RWPE2 (cell line): ENCODE measurements at regions not wholly inside any gene's neighbourhood (a gene's known extent, or its start where the extent isn't known, plus 50 kb on each side); places are given as distances from the start of the nearest gene placed in this dataset.
"Not testable (repeated sequence)": the region's sequence is repeated elsewhere in the genome, so short reads cannot be mapped to it uniquely, and the experiment has no call there.

Experiments
- ATAC-seq: fragments of 200-7000 bp; cut with Tn5 transposase; 3 replicates; pipeline ENCODE4 v1.9.1; 2021; ENCODE audit warnings: low read depth
- DNase-seq: peaks from one replicate; pipeline ENCODE4 v3.0.0-alpha.2; 2020; ENCODE audit warnings: low spot score
- H3K27ac ChIP-seq: fragments of 450-650 bp; 2 replicates; pipeline ENCODE4 v1.5.1; 2017; ENCODE audit warnings: mild to moderate bottlenecking; ENCODE audit not compliant: poor library complexity, severe bottlenecking
- H3K27me3 ChIP-seq: fragments of 250-450 bp; sonication (Bioruptor Pico); 2 replicates; pipeline ENCODE4 v1.5.1; 2021; ENCODE audit warnings: mild to moderate bottlenecking, moderate library complexity; ENCODE audit not compliant: insufficient read depth, poor library complexity, severe bottlenecking
- H3K36me3 ChIP-seq: fragments of 250-450 bp; sonication (Bioruptor Pico); 2 replicates; pipeline ENCODE4 v1.5.1; 2020; ENCODE audit warnings: low read depth, mild to moderate bottlenecking, moderate library complexity
- H3K4me1 ChIP-seq: fragments of 250-450 bp; sonication (Bioruptor Pico); 2 replicates; pipeline ENCODE4 v1.5.1; 2021; ENCODE audit warnings: mild to moderate bottlenecking, moderate library complexity; ENCODE audit not compliant: insufficient read depth, poor library complexity, severe bottlenecking
- H3K4me3 ChIP-seq: fragments of 250-450 bp; sonication (Bioruptor Pico); 2 replicates; pipeline ENCODE4 v1.5.1; 2021; ENCODE audit warnings: mild to moderate bottlenecking, moderate library complexity; ENCODE audit not compliant: severe bottlenecking
- H3K9me3 ChIP-seq: fragments of 250-450 bp; sonication (Bioruptor Pico); 2 replicates; pipeline ENCODE4 v1.5.1; 2021; ENCODE audit warnings: mild to moderate bottlenecking, moderate library complexity; ENCODE audit not compliant: severe bottlenecking
- TF ChIP-seq, protein P1 (sequence below): fragments of 450-650 bp; IDR thresholded peaks from one replicate; pipeline ENCODE4 v1.5.1; 2017; ENCODE audit warnings: mild to moderate bottlenecking, moderate library complexity; ENCODE audit not compliant: poor library complexity, severe bottlenecking

DNA sequence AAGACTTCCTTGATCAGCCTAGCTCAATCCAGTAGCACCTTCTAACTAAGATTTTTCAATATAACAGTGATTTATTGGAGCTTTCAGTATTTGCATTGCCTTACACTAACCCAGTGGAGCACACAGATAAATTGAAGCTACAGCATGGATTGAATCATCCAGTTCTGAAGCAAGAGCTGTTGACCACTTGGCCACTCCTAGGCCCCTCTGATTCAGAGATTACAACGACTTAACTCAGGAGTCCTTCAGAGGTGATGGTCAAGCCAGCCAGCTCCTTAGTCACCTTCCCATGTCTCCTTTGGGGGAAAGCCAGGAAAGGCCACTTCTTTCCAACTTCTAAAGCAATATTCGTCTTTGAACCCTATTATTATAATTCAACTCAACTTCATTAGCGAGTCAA, 151.8 kb downstream of the TENT5C start:
- H3K4me3 ChIP-seq: no peak overlapping the region
- H3K4me1 ChIP-seq: peaks cover 10% of the 10 kb centered on the region
- H3K27me3 ChIP-seq: no peaks in the 10 kb centered on the region
- H3K27ac ChIP-seq: no peak overlapping the region
- H3K9me3 ChIP-seq: no peaks in the 10 kb centered on the region
- TF ChIP-seq, protein P1, sequence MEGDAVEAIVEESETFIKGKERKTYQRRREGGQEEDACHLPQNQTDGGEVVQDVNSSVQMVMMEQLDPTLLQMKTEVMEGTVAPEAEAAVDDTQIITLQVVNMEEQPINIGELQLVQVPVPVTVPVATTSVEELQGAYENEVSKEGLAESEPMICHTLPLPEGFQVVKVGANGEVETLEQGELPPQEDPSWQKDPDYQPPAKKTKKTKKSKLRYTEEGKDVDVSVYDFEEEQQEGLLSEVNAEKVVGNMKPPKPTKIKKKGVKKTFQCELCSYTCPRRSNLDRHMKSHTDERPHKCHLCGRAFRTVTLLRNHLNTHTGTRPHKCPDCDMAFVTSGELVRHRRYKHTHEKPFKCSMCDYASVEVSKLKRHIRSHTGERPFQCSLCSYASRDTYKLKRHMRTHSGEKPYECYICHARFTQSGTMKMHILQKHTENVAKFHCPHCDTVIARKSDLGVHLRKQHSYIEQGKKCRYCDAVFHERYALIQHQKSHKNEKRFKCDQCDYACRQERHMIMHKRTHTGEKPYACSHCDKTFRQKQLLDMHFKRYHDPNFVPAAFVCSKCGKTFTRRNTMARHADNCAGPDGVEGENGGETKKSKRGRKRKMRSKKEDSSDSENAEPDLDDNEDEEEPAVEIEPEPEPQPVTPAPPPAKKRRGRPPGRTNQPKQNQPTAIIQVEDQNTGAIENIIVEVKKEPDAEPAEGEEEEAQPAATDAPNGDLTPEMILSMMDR: no peak
- no peaks in the 10 kb centered on the region for H3K36me3 ChIP-seq
- no peak for ATAC-seq
- no peak for DNase-seq

DNA sequence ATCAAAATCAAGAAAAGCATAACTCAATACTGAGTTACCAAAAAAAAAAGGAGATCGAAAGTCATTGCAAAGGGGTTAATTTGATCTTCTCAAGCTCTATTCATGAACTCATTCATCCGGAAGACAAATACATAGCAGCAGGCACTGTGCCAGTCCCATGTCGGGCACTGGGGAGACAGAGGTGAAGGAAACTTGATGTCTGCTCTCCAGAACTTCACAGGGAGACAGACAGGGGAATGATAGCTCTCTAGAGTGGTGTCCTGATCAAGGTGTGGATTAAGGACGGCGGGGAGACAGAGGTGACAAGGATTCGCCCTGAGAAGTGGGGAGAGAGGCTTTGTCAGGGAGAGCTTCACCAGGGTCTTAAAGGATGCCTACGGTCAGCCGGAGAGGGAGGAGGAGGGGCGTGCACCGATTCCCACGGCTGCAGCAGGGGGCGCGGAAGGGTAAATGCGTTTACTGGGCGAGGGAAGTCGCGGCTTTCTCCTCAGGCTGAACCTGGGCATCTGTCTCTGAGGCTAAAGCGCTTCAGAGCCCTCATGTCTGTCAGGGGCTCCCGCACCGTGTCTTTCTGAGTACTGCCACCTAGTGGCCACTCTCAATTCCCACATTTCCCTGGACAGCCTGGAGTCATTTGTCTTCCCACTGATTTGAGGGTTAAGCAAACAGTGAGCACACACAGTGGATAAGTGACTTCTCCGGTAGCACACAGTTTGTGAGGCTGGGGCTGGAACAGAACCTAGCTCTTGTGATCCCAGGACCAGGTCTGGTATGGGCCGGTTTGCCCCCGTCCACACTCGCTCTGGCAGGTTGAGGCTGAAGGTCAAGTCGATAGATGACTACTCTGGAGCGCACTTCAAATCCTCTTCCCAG, 152.8 kb downstream of the TENT5C start:
- no peaks in the 10 kb centered on the region for H3K27me3 ChIP-seq
- no peaks in the 10 kb centered on the region for H3K9me3 ChIP-seq
- no peak overlapping the region for H3K27ac ChIP-seq
- no peak for DNase-seq
- H3K4me1 ChIP-seq: peaks cover 4% of the 10 kb centered on the region
- H3K4me3 ChIP-seq: peak overlapping the region; percentile 24
- no peaks in the 10 kb centered on the region for H3K36me3 ChIP-seq
- TF ChIP-seq, protein P1: peak; percentile 88
- ATAC-seq: peak; percentile 97

DNA sequence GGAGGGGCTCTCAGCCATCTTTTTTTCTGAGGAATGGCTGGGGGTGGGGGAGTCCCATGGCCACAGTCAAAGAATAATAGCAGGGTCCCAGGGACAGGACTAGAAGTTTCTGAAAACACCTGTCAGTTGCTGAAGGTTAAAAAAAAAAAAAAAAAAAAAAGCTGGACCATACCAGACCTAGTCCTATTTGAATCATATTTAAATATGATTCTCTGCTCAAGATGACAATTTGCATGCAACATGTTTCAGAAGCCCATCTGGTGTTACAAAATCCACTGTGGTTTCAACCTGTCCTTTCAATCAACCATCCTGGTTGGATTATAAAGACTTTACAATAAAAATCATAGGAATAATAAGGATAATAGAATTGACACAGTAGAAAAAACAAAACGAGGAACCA, 153.7 kb downstream of the TENT5C start:
- no peak overlapping the region for H3K27ac ChIP-seq
- TF ChIP-seq, protein P1: no peak
- H3K9me3 ChIP-seq: no peaks in the 10 kb centered on the region
- DNase-seq (no peak), ATAC-seq (no peak)
- H3K27me3 ChIP-seq: no peaks in the 10 kb centered on the region
- no peaks in the 10 kb centered on the region for H3K4me1 ChIP-seq
- H3K36me3 ChIP-seq: no peaks in the 10 kb centered on the region
- H3K4me3 ChIP-seq: no peak overlapping the region

DNA sequence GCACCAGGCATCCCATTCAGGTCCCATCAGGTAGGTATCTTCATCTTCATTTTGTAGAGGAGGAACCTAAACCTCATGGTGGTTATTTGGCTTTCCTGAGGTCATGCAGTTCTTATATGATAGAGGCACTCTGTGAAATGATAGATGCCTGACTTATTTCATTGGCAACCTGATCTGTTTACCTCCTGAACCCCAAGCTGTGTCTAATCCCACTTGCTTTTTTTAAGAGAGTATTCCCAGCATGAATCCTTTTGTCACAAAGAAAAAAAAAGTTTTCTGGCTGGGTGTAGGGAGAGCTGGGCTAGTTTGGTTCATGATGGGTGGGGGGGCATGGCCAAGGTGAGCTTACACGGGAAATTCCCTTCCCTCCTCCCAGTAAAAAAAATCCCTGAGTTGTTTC, 154.2 kb downstream of the TENT5C start:
- no peak overlapping the region for H3K4me3 ChIP-seq
- ATAC-seq (no peak), DNase-seq (no peak)
- H3K27me3 ChIP-seq: no peaks in the 10 kb centered on the region
- TF ChIP-seq, protein P1: no peak
- H3K9me3 ChIP-seq: no peaks in the 10 kb centered on the region
- H3K36me3 ChIP-seq: no peaks in the 10 kb centered on the region
- no peak overlapping the region for H3K27ac ChIP-seq
- no peaks in the 10 kb centered on the region for H3K4me1 ChIP-seq

DNA sequence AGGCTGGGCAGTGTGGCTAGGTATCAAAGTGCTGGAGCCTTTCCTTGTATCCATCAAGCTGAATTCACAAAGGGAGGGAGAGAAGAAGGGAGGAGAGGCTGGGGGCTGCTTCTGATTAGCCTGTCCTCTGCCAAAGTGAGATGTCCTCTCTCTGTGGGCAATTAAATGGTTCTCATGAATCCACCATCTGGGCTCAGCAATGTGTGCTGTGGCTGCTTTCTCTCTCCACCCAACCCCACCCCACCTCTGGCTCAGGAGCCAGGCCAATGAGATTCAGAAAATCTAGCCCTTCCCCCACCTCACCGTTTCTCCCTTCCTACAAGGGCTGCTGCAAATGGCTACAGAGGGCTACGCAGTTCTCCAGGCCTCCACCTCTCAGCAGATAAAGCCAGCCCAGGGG, 154.6 kb downstream of the TENT5C start:
- no peak for DNase-seq
- H3K27ac ChIP-seq: no peak overlapping the region
- H3K27me3 ChIP-seq: no peaks in the 10 kb centered on the region
- no peak for ATAC-seq
- no peaks in the 10 kb centered on the region for H3K4me1 ChIP-seq
- no peaks in the 10 kb centered on the region for H3K9me3 ChIP-seq
- no peak overlapping the region for H3K4me3 ChIP-seq
- H3K36me3 ChIP-seq: no peaks in the 10 kb centered on the region
- TF ChIP-seq, protein P1: no peak

DNA sequence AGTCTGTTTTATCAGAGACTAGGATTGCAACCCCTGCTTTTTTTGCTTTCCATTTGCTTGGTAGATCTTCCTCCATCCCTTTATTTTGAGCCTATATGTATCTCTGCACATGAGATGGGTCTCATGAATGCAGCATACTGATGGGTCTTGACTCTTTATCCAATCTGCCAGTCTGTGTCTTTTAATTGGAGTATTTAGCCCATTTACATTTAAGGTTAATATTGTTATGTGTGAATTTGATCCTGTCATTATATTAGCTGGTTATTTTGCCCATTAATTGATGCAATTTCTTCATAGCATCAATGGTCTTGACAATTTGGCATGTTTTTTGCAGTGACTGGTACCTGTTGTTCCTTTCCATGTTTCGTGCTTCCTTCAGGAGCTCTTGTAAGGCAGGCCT, 161.7 kb downstream of the GDAP2 start:
- ATAC-seq, H3K36me3 ChIP-seq, H3K4me3 ChIP-seq, H3K27ac ChIP-seq, H3K4me1 ChIP-seq, DNase-seq, H3K27me3 ChIP-seq: not testable (repeated sequence)
- H3K9me3 ChIP-seq: peaks cover 10% of the 10 kb centered on the region
